UCSD-AML1 (cell line): ENCODE measurements at regions not wholly inside any gene's neighbourhood (a gene's known extent, or its start where the extent isn't known, plus 50 kb on each side); places are given as distances from the start of the nearest gene placed in this dataset.
"Not testable (repeated sequence)": the region's sequence is repeated elsewhere in the genome, so short reads cannot be mapped to it uniquely, and the experiment has no call there.

ENCODE experiments used
- DNase-seq: peaks from one replicate; lab custom pipeline; 2025; ENCODE audit not compliant: unreplicated experiment; lab: John Stamatoyannopoulos, UW

DNA sequence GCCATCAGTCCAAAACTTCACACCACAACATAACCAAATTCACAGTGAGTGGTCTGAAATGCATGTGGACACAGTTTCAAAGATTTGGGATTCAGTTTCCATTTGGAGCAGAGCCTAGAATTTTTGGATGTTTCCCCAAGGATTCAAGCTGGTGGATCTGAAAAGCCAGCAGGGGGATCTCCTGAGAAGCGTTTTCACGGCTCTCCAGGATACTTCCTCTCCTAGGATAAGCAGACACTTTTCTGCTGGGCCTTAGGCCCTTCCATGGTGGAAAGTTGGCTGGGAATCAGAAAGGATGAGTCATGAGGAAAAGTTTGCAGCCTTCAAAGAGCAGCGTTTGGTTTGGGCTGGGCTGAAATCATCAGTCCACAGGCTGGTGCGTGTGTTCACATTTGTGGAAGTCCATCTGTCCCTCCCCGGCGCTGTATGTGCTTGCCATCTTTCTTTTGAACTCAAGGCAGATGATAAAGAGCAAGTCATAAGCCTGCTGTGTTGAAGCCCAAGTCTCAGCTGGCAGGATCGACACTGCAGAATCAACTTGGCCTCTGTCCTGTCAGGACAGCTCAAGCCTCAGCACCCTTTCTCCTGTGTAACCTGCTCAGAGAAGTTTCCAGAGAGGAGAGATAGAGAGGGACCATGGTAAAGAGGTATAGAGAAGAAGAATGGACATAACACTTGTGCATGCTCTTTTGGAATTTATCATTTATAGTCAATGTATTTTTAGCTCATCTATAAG, 152.6 kb upstream of the MSX2 start:
- DNase-seq, result no peak

DNA sequence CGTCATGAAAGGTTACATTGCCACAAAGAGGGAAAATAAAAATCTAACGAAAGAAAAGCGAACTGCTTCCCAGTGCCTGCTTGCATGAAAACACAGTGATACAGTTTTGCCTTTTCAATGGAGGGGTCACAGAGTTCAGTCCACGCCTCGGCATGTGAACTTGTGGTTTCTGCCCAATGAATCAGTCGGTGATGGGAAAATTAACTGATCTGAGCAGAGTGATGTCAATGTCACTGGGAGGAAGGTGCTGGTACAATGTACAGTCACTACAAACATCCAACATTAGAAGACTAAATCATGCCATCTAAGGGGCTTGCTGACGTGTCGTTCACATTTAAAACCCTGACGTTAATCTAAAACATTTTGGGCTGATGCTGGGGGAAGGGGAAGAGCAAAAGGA, 151.8 kb upstream of the MSX2 start:
- DNase-seq, result no peak

DNA sequence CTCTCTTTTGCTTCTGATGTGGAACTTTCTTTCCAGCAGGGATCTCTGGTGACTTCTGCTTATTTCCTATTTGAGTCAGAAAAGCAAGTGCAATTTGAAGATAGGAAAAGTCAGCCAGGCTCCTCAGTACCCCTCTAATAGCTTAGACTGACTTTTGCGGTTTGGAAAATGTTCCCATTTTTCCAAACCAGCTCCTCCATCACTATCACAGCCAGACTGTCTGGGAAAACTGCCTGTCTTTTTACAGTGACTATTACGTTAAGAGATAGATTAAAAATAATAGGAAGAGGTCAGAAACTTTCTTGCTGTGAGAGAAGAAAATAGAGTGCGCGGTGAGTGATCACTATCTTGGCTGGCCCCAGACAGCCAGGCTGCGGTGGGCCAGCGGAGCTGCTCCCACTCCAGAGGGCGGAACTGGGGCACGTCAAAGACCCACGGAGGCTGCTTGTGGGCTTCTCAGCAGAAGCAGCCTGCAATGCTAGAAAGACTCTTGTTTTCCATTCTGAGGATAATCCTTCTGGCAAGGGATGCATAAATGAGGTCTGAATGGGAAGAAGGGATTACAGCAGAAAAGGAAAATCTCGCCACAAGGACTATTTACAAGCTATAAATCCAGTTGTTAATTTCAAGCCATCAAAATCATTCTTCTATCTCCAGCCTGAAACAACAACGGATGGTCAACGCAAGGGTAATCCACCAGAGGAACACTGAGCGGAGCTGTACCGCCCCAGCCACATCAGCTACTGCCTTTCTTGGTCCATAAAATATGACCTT, 151.0 kb upstream of the MSX2 start:
- DNase-seq, result no peak

DNA sequence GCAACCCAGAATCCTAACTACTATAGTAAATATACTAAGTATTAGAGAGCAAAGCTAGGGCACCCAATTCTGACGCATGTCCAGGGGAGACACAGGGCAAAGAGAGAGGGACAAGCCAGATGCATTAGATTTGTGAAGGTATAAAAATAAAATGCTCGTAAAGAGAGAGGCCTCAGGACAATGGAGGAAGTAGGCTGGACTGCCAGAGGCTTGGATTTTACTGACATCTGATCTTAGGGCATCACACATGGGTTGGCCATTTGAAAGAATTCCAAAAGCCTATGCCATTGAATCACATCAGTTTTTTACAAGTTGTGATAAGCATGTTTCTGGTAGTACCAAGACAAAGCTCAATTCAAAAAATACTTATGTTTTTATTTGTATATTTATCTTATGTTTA, 149.3 kb upstream of the MSX2 start:
- no peak for DNase-seq

DNA sequence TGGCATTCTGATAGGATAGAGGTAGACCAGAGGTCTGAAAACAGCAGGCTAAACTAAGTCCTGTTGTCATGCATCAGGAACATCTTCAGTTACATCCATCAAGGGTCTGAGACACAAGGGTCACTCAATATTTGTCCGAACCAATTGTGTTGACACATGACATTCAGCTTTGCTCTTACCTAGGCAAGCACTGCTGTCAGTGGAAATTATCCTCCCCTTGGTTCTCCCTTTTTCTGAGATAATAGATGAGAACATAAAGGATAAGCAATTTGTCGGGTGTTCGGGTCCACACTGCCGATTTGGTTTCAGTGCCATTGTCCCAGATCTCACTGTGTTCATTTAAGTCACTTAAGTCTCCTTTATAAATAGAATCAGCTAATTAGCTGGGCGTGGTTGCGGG, 148.3 kb upstream of the MSX2 start:
- DNase-seq, result no peak

DNA sequence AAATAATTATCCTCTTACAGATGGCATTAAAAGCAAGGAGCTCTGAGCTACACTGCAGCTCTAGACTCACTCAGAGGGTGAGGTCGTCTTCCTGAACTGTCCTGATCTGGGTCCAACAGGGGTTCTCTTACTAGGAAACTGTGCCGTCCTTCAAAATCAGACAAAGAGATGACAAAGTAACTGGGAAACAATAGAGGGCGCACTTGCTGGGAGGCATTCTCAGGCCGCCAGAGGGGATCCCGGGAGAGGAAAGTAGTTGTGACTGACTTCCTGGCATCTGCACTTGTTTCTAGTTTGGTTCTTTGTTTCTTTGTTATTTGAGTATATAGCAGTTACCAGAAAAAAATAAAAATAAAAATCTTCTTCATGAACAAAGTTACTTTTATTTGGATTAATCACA, 142.9 kb upstream of the MSX2 start:
- no peak for DNase-seq

DNA sequence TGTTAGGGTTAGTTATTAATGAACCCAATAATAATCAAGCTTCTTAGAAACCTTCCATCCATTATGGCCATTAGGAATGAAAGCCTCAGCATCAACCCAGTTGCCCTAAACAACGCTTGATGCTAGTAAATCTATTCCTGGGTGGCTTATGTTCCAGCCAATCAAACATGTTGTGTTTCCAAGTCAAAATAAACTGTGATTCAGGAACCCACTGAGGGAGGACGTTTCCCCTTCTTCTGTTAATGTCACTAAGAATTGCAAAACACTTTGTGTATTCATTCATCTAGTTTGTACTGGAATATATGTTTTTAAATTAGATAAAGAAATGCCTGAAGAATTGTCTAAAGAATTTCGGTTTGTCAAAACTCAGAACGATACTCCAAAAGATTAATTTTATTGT, 142.5 kb upstream of the MSX2 start:
- no peak for DNase-seq

DNA sequence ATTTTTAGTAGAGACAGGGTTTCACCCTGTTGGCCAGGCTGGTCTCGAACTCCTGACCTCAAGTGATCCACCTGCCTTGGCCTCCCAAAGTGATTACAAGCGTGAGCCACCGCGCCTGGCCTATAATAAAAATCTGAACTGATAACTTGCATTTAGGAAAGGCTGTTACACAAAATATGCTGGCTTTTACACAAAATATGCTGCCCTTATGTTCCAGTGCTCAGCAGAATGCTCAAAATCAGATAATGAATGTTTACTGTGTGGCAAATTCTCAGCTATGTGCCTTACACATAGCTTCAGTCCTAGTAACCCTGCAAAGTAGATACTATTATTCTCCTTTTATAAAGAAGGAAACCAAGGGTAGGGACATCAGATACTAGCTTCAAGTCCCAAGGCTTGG, 141.3 kb upstream of the MSX2 start:
- DNase-seq, result no peak

DNA sequence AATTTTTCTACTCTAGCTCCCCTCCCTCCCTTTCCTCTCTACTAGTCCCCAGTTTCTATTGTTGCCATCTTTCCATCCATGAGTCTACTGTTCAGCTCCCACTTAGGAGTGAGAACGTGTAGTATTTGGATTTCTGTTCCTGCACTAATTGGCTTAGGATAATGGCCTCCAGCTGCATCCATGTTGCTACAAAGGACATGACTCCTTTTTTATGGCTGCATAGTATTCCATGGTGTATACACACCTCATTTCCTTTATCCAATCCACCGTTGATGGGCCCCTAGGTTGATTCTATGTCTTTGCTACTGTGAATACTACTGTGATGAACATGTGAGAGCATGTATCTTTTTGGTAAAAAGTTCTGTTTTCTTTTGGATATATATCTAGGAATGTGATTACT, 138.9 kb upstream of the MSX2 start:
- DNase-seq, result no peak

DNA sequence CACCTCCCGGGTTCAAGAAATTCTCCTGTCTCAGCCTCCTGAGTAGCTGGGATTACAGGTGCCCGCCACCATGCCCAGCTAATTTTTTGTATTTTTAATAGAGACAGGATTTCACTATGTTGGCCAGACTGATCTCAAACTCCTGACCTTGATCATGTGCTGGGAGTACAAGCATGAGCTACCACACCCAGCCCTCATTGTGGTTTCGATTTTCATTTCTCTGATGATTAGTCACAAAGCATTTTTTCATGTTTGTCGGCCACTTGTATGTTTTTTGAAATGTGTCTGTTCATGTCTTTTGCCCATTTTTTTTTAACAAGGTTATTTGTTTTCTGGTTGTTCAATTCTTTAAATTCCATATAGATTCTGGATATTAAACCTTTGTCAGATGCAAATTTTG, 138.2 kb upstream of the MSX2 start:
- not testable (repeated sequence) for DNase-seq

DNA sequence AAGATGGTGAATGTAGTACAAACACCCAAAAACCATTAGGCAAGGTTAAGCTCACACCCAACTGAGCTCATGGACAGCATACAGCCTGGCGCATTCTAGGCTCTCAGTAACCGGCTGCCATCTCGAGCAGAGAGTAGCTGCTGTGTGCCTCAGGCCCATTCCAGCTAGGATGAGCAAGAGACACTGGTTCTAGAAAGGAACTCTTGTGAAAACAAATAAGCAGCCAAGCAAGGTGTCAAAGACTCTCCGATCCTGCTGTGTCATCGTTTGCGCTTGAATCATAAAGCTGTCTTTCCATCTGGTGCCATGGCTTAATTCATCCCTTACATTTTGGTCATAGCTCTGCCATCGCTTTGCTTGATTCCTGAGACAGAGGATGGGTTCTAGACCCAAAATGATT, 135.4 kb upstream of the MSX2 start:
- DNase-seq, result no peak

DNA sequence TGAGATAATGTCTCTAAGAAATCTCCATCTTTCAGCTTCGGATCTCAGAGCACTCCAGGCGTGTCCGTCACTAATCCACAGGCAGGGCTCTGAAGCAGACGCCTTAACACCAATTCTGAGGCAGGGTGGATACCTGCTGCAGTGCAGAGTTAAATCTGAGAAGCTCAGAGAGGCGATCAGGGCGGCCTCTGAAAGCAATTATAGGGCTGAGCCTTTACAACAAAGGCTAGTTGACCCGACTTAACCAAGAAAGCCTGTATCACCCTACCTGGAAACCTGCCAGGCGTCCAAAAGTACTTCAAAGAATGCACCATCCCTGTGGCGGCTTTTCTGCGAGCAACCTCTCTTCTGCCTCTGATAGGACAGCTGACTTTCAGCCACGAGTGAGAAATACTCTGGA, 134.8 kb upstream of the MSX2 start:
- no peak for DNase-seq

DNA sequence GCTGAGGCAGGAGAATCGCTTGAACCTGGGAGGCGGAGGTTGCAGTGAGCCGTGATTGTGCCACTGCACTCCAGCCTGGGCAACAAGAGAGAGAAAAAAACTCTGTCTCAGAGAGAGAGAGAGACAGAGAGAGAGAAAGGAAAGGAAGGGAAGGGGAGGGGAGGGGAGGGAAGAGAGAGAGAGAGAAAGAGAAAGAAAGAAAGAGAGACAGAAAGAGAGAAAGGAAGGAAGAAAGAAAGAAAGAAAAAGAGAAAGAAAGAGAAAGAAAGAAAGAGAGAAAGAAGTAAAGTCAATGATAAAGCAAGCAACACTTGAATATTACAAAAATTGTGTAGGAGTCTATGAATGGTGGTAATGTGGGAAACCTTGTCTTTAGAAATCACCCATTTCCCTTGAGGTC, 133.6 kb upstream of the MSX2 start:
- no peak for DNase-seq

DNA sequence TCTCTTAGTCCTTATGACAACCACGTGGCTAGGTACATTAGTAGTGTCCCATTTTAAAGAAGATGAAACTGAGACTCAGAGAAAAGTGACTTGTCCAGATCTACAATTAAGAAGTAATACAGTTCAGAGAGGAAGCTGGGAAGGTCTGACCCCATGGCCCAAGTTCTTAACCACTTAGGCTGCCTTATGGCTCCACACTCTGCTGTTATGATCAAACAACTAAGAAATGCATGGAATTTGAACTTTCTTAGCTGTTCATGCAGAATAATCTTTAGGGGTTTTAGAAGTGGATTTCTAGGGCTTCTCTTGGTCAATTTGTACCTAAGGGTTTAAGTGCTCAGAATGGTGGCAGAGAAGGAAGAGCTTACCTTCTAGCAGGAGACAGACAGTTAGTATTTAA, 128.0 kb upstream of the MSX2 start:
- DNase-seq, result no peak

DNA sequence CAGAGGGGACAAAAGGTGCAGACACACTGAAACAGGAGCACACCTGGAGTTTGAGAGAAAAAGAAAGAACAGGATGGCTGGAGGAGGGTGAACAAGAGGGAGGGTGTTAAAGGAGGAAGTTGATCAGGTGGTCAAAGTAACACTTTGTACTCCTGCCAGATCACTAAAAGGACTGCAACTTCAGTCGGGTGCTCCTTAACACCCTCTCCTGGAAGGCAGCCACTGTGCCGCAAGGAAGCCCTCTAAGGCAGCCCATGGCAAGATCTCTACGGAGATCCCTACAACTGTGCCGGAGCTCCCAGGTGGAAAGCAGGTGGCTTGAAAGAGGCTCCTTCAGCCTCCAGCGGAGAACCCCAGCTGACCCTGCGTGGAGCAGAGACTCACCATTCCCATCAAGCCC, 124.4 kb upstream of the MSX2 start:
- no peak for DNase-seq

DNA sequence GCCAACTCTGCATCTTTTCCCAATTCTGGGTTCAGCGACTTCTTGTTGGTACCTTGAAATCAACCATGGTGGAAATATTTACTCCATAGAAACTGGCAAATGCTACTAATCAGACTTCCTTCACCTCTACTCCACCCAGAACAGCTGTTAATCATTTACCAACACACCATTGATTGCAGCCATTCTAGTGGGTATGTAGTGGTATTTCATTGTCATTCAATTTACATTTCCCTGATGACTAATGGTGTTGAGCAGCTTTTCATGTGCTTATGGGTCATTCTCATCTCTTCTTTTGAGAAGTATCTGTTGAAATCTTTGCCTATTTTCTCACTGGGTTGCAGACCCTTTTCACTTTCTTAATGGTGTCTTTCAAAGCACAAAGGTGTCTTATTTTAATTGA, 122.4 kb upstream of the MSX2 start:
- no peak for DNase-seq

DNA sequence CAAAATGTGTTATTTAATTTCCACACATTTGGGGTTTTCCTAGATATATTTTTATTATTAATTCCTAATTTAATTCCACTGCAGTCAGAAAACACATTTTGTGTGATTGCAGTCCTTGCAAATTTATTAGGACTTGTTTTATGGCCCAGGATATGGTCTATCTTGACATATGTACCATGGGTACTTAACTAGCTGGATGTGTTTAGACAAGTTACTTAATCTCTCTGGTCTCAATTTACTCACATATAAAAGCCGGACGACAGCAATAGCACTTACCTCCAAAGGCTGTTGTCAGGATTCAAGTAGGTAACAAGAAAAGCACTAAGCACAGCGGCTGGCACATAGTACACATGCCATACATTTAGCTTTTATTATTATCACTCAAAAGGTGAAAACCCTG, 118.2 kb upstream of the MSX2 start:
- no peak for DNase-seq

DNA sequence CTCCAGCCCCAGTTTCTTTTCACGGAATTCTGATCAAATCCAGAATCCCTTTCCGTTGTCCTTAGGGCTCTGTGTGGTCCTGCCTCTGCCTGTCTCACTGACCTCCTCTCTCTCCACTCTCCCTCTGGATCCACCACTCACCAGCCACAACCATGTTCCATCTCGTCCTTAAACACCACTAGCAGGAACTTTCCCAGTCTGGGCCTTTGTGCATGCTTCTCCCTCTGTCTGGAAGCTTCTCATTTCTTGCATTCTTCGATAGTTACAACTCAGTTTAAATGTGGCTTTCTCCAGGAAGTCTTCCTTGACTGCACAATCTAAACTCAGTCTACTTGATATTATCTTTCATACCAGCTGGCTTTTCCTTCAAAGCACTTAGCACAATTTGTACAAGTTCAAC, 117.7 kb upstream of the MSX2 start:
- no peak for DNase-seq

DNA sequence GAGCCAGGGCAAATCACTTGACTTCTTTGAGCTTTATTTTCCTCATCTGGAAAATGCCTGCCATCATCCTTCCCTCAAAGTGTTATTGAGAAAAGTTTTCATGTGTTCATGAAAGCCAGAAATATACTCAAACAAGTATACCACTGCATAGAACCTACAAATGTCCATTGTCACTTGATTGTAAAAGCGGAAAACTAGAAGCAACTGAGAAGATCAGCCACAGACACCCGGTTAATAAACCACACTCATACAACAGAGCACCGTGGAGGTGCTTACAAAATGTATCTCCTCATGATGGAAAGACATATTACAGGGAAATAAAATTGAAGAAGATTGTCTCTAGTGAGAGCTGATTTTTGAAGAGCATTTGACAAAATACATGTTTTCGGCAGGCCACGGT, 117.2 kb upstream of the MSX2 start:
- no peak for DNase-seq

DNA sequence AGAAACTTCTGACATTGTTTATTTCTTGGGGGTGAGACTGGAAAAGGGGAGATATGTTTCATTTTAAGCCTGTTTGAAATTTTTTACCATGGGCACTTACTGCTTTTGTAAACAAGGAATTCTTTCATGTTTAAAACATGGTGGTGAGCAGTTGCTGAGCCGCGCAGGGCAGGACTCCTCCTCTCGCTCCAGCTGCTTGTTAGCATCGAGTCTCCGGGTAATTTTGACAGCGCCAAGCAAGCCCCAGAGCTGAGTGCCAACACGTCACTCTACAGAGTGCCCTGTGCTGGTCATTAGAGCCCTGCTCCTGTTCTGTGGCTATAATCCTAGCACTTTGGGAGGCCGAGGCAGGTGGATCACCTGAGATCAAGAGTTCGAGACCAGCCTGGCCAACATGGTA, 116.5 kb upstream of the MSX2 start:
- DNase-seq, result no peak

DNA sequence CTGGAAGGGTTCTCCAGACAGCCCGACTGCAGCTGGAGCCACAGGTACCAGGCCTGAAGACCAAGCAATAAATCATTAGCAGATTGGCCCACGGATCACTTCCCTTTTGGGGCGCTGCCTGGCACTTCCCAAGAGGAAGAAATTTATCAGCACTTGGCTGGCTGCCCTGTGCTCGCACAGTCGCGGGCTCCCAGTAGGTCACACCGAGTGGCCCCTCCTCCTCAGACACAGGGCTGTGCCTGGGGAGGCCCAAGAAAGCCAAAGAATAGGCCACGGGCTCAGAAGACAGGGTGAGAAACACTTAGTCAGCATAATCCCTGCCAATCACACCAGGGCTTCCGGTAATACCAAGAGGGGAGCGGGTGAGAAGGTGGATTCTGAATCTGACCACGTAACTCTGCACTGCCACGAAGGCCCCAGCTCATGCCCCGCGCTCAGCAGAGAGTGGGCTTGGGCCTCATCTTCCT, 115.7 kb upstream of the MSX2 start:
- DNase-seq, result peak; percentile 37

DNA sequence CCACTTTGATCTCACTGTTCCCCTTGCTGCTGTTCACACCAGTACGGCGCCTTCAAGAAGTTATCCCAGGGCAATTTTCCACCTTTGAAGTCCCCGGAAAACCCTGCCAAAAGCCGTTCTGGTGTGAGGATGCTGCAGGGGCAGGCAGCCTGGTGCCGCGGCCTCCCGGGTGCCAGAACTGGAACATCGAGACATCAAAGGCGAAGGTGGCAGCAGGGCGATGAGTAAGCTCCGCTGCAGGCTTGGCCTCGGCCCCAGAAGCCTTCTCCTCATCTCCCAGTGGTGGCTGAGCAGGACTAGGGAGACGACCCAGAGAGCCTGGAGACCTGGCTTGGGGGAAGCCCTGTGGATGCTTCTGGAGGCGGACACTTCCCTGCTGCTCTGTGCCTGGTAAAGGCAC, 115.3 kb upstream of the MSX2 start:
- DNase-seq, result no peak

DNA sequence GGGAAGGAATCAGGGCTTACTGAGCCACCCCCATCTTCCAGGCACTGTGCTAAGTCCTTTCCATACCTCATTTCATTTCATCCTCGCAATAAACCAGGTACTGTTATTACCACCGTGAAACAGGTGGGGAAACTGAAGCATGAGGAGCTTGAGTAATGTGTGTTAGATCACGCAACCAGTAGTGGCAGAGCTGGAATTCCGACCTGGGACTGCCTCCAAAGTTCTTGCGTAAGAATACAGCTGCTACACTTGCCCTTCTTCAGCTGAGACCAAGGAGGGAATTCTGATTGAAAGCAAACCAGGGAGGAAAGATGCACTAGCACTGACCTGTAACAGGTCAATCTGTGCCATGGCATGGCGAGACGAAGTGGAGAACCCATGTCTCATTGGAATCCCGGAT, 113.4 kb upstream of the MSX2 start:
- no peak for DNase-seq
